Adrenal gland (tissue), 9 donors: ENCODE measurements at regions not wholly inside any gene's neighbourhood (a gene's known extent, or its start where the extent isn't known, plus 50 kb on each side); places are given as distances from the start of the nearest gene placed in this dataset.

Experiments used
- DNase-seq, 7 donors: peaks; one replicate each; pipeline ENCODE4 v3.0.0-alpha.2; 2019 to 2020
- H3K27ac ChIP-seq, 5 donors: fragments of 200-600 bp; sonication (generic) in 4 of 5; 1 replicate in 3 of 5; 2 replicates in 2 of 5; pipeline versions ENCODE4 v1.5.1 to v1.8.0; 2016 to 2020; ENCODE audit warnings: mild to moderate bottlenecking in 1 of 5
- H3K27me3 ChIP-seq: fragments of 200-600 bp; 2 replicates; pipeline ENCODE4 v1.8.0; 2021
- H3K36me3 ChIP-seq, 2 donors: fragments of 200-600 bp; replicated peaks in 1 of 2; 1 replicate in 1 of 2; 2 replicates in 1 of 2; pipeline versions ENCODE4 v1.5.1 to v1.8.0; 2018 to 2022
- H3K4me1 ChIP-seq, 2 donors: fragments of 200-600 bp; replicated peaks in 1 of 2; 1 replicate in 1 of 2; 2 replicates in 1 of 2; pipeline versions ENCODE4 v1.5.1 to v1.8.0; 2018 to 2021
- H3K4me3 ChIP-seq, 4 donors: fragments of 200-600 bp; sonication (generic) in 3 of 4; one replicate each; pipeline ENCODE4 v1.5.1; 2016 to 2018
- H3K9me3 ChIP-seq, 3 donors: fragments of 200-600 bp; sonication (generic) in 1 of 3; replicated peaks in 1 of 3; 1 replicate in 2 of 3; 2 replicates in 1 of 3; pipeline versions ENCODE4 v1.5.1 to v1.8.0; 2016 to 2021
- CTCF ChIP-seq, 6 experiments: fragments of 450-650 bp in 4 of 6; fragments of 200-600 bp in 2 of 6; sonication (generic) in 1 of 6; IDR thresholded peaks; 1 replicate in 5 of 6; 2 replicates in 1 of 6; pipeline versions ENCODE4 v1.5.1 to v1.8.0; 2016 to 2021; ENCODE audit warnings: antibody characterized with exemption in 6 of 6, mild to moderate bottlenecking in 2 of 6, moderate library complexity in 1 of 6
- POLR2A ChIP-seq, 2 donors: fragments of 450-650 bp; IDR thresholded peaks; one replicate each; pipeline ENCODE4 v1.6.1; 2017; ENCODE audit warnings: antibody characterized with exemption in 2 of 2, mild to moderate bottlenecking in 2 of 2, moderate library complexity in 1 of 2
- WGBS, 4 donors: extraction: QIAGEN DNeasy Blood & Tissue Kit in 2 of 4; methylation state at CpG; one replicate each; pipeline versions ENCODE4 v1.1.5 to v1.1.7; 2013 to 2017; 5-methylcytosine and 5-hydroxymethylcytosine counted together
- intact Hi-C, 2 donors: fragments of 100-400 bp; cut with DNase I; formaldehyde crosslinking; loops; one replicate each; pipeline versions ENCODE4 v1.14.1 to v1.15.0; 2022 to 2023
- donor health status: healthy with polysubstance abuse.
- donor health status: Bipolar disorder and iron deficiency.
- donor health status: DM: yes; HTN: yes; CAD: no.
- donor health status: DM: no; HTN: no; CAD: no.
- donor health status: DM: no; HTN: no; CAD: no.

DNA sequence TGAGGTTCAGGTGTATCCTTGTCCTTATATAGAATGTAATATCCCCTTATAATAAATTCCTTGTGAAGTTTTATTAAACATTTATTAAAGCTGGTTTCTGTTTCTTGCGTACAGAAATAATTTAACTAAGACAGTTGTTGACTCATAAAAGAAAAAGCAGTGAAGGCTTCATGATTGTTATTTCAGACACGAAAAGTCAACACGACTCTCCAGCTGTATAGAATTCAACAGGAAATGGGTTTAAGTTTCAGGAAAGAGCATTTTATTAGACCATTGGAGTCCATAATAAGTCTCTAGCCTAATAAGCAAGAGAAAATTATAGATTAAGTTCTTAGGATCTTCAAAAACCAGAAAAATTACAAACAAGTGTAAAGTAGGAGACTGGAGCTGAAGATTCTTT, 62.2 kb downstream of the KCNE4 start:
- H3K27ac ChIP-seq: no peak overlapping the region
- no peak overlapping the region for H3K4me3 ChIP-seq
- H3K36me3 ChIP-seq: no peaks in the 10 kb centered on the region
- intact Hi-C loops: no loop called here
- no peaks in the 10 kb centered on the region for H3K27me3 ChIP-seq
- no peak for DNase-seq
- 64 to 73% (median 68%) methylated on average over 3 of the region's 3 CpGs for WGBS, 4 donors
- no peaks in the 10 kb centered on the region for H3K4me1 ChIP-seq
- H3K9me3 ChIP-seq: no peaks in the 10 kb centered on the region
- no peak for TF ChIP-seq POLR2A (IDR thresholded peaks at IDR 0.05)
- TF ChIP-seq CTCF (IDR thresholded peaks at IDR 0.05): no peak

GRCh38 chr2:223114917-223115316, 62.9 kb downstream of the KCNE4 start:
- intact Hi-C loops: no loop called here
- H3K27me3 ChIP-seq: no peaks in the 10 kb centered on the region
- TF ChIP-seq POLR2A (IDR thresholded peaks at IDR 0.05) (no peak), CTCF (IDR thresholded peaks at IDR 0.05) (no peak)
- no peak for DNase-seq
- H3K27ac ChIP-seq: no peak overlapping the region
- no peaks in the 10 kb centered on the region for H3K4me1 ChIP-seq
- no peaks in the 10 kb centered on the region for H3K9me3 ChIP-seq
- H3K4me3 ChIP-seq: no peak overlapping the region
- 89 to 95% (median 92%) methylated on average over 3 of the region's 3 CpGs for WGBS, 4 donors
- no peaks in the 10 kb centered on the region for H3K36me3 ChIP-seq

DNA sequence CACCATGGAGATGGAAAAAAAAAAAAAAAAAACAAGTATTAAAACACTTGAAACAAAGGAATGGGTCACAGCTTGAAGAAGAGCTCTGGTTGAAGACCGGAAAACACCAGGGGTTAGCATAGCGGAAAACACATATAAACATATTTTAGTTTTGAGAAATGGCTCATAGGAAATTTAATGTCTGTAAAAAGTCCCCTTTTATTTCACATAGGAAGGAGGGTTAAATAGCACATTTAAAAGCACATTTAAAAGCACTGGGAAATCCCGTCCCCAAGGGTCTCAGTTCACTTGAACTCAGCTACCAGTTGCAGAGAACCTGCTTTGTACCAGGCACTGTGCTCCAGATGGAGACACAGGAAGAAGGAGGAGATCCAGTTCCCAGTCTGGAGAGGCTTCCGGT, 65.5 kb downstream of the KCNE4 start:
- intact Hi-C loops: no loop called here
- no peak for TF ChIP-seq POLR2A (IDR thresholded peaks at IDR 0.05)
- no peak for TF ChIP-seq CTCF (IDR thresholded peaks at IDR 0.05)
- WGBS, 4 donors: 76 to 82% (median 79%) methylated on average over 4 of the region's 4 CpGs
- no peak for DNase-seq
- no peaks in the 10 kb centered on the region for H3K4me1 ChIP-seq
- no peak overlapping the region for H3K27ac ChIP-seq
- no peaks in the 10 kb centered on the region for H3K27me3 ChIP-seq
- H3K9me3 ChIP-seq: no peaks in the 10 kb centered on the region
- H3K36me3 ChIP-seq: no peaks in the 10 kb centered on the region
- no peak overlapping the region for H3K4me3 ChIP-seq

- DNase-seq: no peak
- intact Hi-C loops: no loop called here
- TF ChIP-seq POLR2A (IDR thresholded peaks at IDR 0.05) (no peak), CTCF (IDR thresholded peaks at IDR 0.05) (no peak)
- H3K27ac ChIP-seq: no peak overlapping the region
- H3K4me3 ChIP-seq: no peak overlapping the region
- no peaks in the 10 kb centered on the region for H3K36me3 ChIP-seq
- H3K9me3 ChIP-seq: no peaks in the 10 kb centered on the region
- 64 to 91% (median 79%) methylated on average over 1 of the region's 1 CpG for WGBS, 4 donors
- no peaks in the 10 kb centered on the region for H3K4me1 ChIP-seq
- no peaks in the 10 kb centered on the region for H3K27me3 ChIP-seq
These were observed 69.3 kb downstream of the KCNE4 start for GRCh38 chr2:223121283-223121682.
